Activated naive CD4-positive, alpha-beta T cell treated with Interleukin-2 at 50 U/mL for 16 hours (primary cell): ENCODE measurements at regions not wholly inside any gene's neighbourhood (a gene's known extent, or its start where the extent isn't known, plus 50 kb on each side); places are given as distances from the start of the nearest gene placed in this dataset.
"Not testable (repeated sequence)": the region's sequence is repeated elsewhere in the genome, so short reads cannot be mapped to it uniquely, and the experiment has no call there.

Experiments
- DNase-seq: peaks from one replicate; pipeline ENCODE4 v3.0.0-alpha.2; 2020

- DNase-seq, result not testable (repeated sequence)
Observed at GRCh38 chr2:132220589-132220988, 58.8 kb upstream of the ANKRD30BL start.

GRCh38 chr2:132221886-132222285 lies 60.1 kb upstream of the ANKRD30BL start:
- not testable (repeated sequence) for DNase-seq

- no peak for DNase-seq
Observed at GRCh38 chr2:132252191-132252893, 90.6 kb upstream of the ANKRD30BL start.

- DNase-seq, result no peak
Observed at GRCh38 chr2:132252894-132253264, 91.1 kb upstream of the ANKRD30BL start.

- DNase-seq, result no peak
Observed at GRCh38 chr2:132253496-132254305, 91.9 kb upstream of the ANKRD30BL start.

- DNase-seq, result not testable (repeated sequence)
Observed at GRCh38 chr2:132254306-132254919, 92.7 kb upstream of the ANKRD30BL start.

GRCh38 chr2:132255714-132256113 lies 94.0 kb upstream of the ANKRD30BL start:
- DNase-seq, result no peak

GRCh38 chr2:132256251-132256902 lies 94.6 kb upstream of the ANKRD30BL start:
- DNase-seq, result no peak

GRCh38 chr2:132256903-132257300 lies 95.2 kb upstream of the ANKRD30BL start:
- not testable (repeated sequence) for DNase-seq

- DNase-seq, result not testable (repeated sequence)
Observed at GRCh38 chr2:132257301-132258171, 95.8 kb upstream of the ANKRD30BL start.

GRCh38 chr2:132259276-132259675 lies 97.5 kb upstream of the ANKRD30BL start:
- DNase-seq, result not testable (repeated sequence)

- DNase-seq, result not testable (repeated sequence)
Observed at GRCh38 chr2:132265595-132265994, 103.8 kb upstream of the ANKRD30BL start.

- no peak for DNase-seq
Observed at GRCh38 chr2:132267105-132267497, 105.3 kb upstream of the ANKRD30BL start.

- not testable (repeated sequence) for DNase-seq
Observed at GRCh38 chr2:132267498-132268283, 105.9 kb upstream of the ANKRD30BL start.

GRCh38 chr2:132268284-132268976 lies 106.7 kb upstream of the ANKRD30BL start:
- peak; percentile 49 for DNase-seq

GRCh38 chr2:132268977-132269523 lies 107.3 kb upstream of the ANKRD30BL start:
- no peak for DNase-seq

- DNase-seq, result no peak
Observed at GRCh38 chr2:132270255-132270654, 108.5 kb upstream of the ANKRD30BL start.

GRCh38 chr2:132270981-132271546 lies 109.3 kb upstream of the ANKRD30BL start:
- DNase-seq, result no peak

GRCh38 chr2:132271794-132272193 lies 110.0 kb upstream of the ANKRD30BL start:
- not testable (repeated sequence) for DNase-seq

GRCh38 chr2:132272713-132273112 lies 111.0 kb upstream of the ANKRD30BL start:
- no peak for DNase-seq
